ENCODE measurements at regions not wholly inside any gene's neighbourhood (a gene's known extent, or its start where the extent isn't known, plus 50 kb on each side); places are given as distances from the start of the nearest gene placed in this dataset.

DNA sequence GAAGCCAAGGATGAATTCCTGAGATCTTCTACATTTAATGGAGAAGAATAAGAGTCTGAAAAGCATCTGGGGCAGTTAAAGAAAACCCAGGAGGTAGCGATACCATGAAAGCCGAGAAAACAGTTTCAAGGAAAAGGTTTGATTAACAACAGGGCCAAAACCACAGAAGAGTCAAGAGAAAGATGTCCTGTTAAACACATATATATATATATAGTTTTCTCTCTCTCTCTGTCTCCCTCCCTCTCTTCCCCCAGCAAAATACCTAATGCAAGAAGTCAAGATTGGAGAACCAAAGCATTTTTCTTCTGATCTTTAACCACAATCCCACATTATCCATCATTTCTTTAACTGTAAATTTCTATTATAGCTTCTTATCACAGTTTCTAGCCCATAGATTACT, 261.4 kb downstream of the SNX13 start:
- TF ChIP-seq, protein P1, sequence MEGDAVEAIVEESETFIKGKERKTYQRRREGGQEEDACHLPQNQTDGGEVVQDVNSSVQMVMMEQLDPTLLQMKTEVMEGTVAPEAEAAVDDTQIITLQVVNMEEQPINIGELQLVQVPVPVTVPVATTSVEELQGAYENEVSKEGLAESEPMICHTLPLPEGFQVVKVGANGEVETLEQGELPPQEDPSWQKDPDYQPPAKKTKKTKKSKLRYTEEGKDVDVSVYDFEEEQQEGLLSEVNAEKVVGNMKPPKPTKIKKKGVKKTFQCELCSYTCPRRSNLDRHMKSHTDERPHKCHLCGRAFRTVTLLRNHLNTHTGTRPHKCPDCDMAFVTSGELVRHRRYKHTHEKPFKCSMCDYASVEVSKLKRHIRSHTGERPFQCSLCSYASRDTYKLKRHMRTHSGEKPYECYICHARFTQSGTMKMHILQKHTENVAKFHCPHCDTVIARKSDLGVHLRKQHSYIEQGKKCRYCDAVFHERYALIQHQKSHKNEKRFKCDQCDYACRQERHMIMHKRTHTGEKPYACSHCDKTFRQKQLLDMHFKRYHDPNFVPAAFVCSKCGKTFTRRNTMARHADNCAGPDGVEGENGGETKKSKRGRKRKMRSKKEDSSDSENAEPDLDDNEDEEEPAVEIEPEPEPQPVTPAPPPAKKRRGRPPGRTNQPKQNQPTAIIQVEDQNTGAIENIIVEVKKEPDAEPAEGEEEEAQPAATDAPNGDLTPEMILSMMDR (IDR thresholded peaks at IDR 0.05; ENCODE audit: low read depth, low read length), result no peak
- TF ChIP-seq EZH2phosphoT487 (IDR thresholded peaks at IDR 0.05; ENCODE audit: low read depth), result no peak
